Progenitor cell of endocrine pancreas (in vitro differentiated cells): ENCODE measurements at regions not wholly inside any gene's neighbourhood (a gene's known extent, or its start where the extent isn't known, plus 50 kb on each side); places are given as distances from the start of the nearest gene placed in this dataset.

Experiments
- DNase-seq: peaks from one replicate; pipeline ENCODE4 v3.0.0; 2021; ENCODE audit warnings: low spot score; ENCODE audit not compliant: unreplicated experiment
- H3K27ac Mint-ChIP-seq: 2 replicates; pipeline ENCODE4 v1.8.0; 2021; ENCODE audit warnings: mild to moderate bottlenecking, moderate library complexity, mixed read lengths
- H3K27me3 Mint-ChIP-seq: 2 replicates; pipeline ENCODE4 v1.8.0; 2021; ENCODE audit warnings: mixed read lengths
- H3K36me3 Mint-ChIP-seq: 2 replicates; pipeline ENCODE4 v1.8.0; 2022; ENCODE audit warnings: mixed read lengths; ENCODE audit not compliant: insufficient read depth
- H3K4me1 Mint-ChIP-seq: 2 replicates; pipeline ENCODE4 v1.8.0; 2021; ENCODE audit warnings: low read depth, mixed read lengths
- H3K4me3 Mint-ChIP-seq: 2 replicates; pipeline ENCODE4 v1.8.0; 2021; ENCODE audit warnings: low read depth, mild to moderate bottlenecking, moderate library complexity, mixed read lengths
- H3K9me3 Mint-ChIP-seq: 2 replicates; pipeline ENCODE4 v1.8.0; 2021; ENCODE audit warnings: low read depth, mixed read lengths
- CTCF ChIP-seq: fragments of 200-600 bp; sonication (generic); IDR thresholded peaks from one replicate; pipeline ENCODE4 v1.5.0; 2021; ENCODE audit warnings: antibody characterized with exemption, mild to moderate bottlenecking; ENCODE audit not compliant: unreplicated experiment

- peaks cover 3% of the 10 kb centered on the region for H3K9me3 Mint-ChIP-seq
- H3K36me3 Mint-ChIP-seq: no peaks in the 10 kb centered on the region
- no peak overlapping the region for H3K4me3 Mint-ChIP-seq
These were observed 142.2 kb upstream of the SPRY2 start for GRCh38 chr13:80483157-80483556.

GRCh38 chr13:80481588-80481987 lies 140.7 kb upstream of the SPRY2 start:
- Mint-ChIP-seq H3K4me1 (peaks cover 9% of the 10 kb centered on the region), H3K4me3 (no peak overlapping the region), H3K27ac (no peak overlapping the region), H3K9me3 (peaks cover 3% of the 10 kb centered on the region), H3K36me3 (no peaks in the 10 kb centered on the region), H3K27me3 (no peaks in the 10 kb centered on the region)
- TF ChIP-seq CTCF: no peak
- DNase-seq: no peak

More at GRCh38 chr13:80483157-80483556, 142.2 kb upstream of the SPRY2 start:
- Mint-ChIP-seq H3K4me1 (no peaks in the 10 kb centered on the region), H3K27me3 (no peaks in the 10 kb centered on the region), H3K27ac (no peak overlapping the region)
- no peak for DNase-seq
- TF ChIP-seq CTCF: no peak

- H3K27me3 Mint-ChIP-seq: no peaks in the 10 kb centered on the region
- H3K4me1 Mint-ChIP-seq: peaks cover 12% of the 10 kb centered on the region
- no peak overlapping the region for H3K4me3 Mint-ChIP-seq
- H3K36me3 Mint-ChIP-seq: no peaks in the 10 kb centered on the region
- peaks cover 3% of the 10 kb centered on the region for H3K9me3 Mint-ChIP-seq
- no peak for DNase-seq
- no peak for TF ChIP-seq CTCF
- H3K27ac Mint-ChIP-seq: no peak overlapping the region
These were observed 136.9 kb upstream of the SPRY2 start for GRCh38 chr13:80477661-80478443.

GRCh38 chr13:80476953-80477352 lies 136.0 kb upstream of the SPRY2 start:
- Mint-ChIP-seq H3K36me3 (no peaks in the 10 kb centered on the region), H3K27me3 (no peaks in the 10 kb centered on the region), H3K4me1 (peaks cover 12% of the 10 kb centered on the region), H3K4me3 (no peak overlapping the region), H3K9me3 (peaks cover 3% of the 10 kb centered on the region), H3K27ac (no peak overlapping the region)
- TF ChIP-seq CTCF: no peak
- DNase-seq: no peak

GRCh38 chr13:80475718-80476117 lies 134.8 kb upstream of the SPRY2 start:
- no peak for TF ChIP-seq CTCF
- H3K27ac Mint-ChIP-seq: no peak overlapping the region
- H3K4me3 Mint-ChIP-seq: no peak overlapping the region
- no peaks in the 10 kb centered on the region for H3K27me3 Mint-ChIP-seq
- peaks cover 3% of the 10 kb centered on the region for H3K9me3 Mint-ChIP-seq
- peaks cover 12% of the 10 kb centered on the region for H3K4me1 Mint-ChIP-seq
- no peaks in the 10 kb centered on the region for H3K36me3 Mint-ChIP-seq
- no peak for DNase-seq
